B cell (primary cell): ENCODE measurements at regions not wholly inside any gene's neighbourhood (a gene's known extent, or its start where the extent isn't known, plus 50 kb on each side); places are given as distances from the start of the nearest gene placed in this dataset.

Experiments
- ATAC-seq: fragments of 200-7000 bp; cut with Tn5 transposase; one replicate; pipeline ENCODE4 v1.10.0; 2021; ENCODE audit warnings: low read depth, mild to moderate bottlenecking, moderate number of reproducible peaks, moderate library complexity
- CTCF ChIA-PET: fragments of 350-600 bp; sonication (Branson Sonifier 250); formaldehyde crosslinking; loops from one replicate; lab custom pipeline; 2021; ENCODE audit warnings: antibody characterized with exemption, inconsistent platforms; lab: Charles Lee
- POLR2A ChIA-PET: fragments of 350-600 bp; sonication (Branson Sonifier 250); formaldehyde crosslinking; loops from one replicate; lab custom pipeline; 2021; ENCODE audit warnings: antibody characterized with exemption; lab: Charles Lee
- DNase-seq: peaks from one replicate; pipeline ENCODE4 v3.0.0; 2013
- H2AFZ ChIP-seq: 2 replicates; pipeline ENCODE4 v1.6.1; 2012; ENCODE audit warnings: mild to moderate bottlenecking, low read depth, low read length; ENCODE audit not compliant: insufficient read depth, poor library complexity, severe bottlenecking
- H3K27ac ChIP-seq, 2 donors: 1 replicate in 1 of 2; 2 replicates in 1 of 2; pipeline ENCODE4 v1.5.1; 2012 to 2013; ENCODE audit warnings: low read length in 2 of 2, mild to moderate bottlenecking in 2 of 2, moderate library complexity in 1 of 2
- H3K27me3 ChIP-seq, 4 experiments: fragments of 200-600 bp in 1 of 4; sonication (generic) in 1 of 4; replicated peaks in 1 of 4; 1 replicate in 2 of 4; 2 replicates in 2 of 4; pipeline versions ENCODE4 v1.6.1 to v1.7.0; 2013 to 2016; ENCODE audit warnings: low read length in 3 of 4, mild to moderate bottlenecking in 2 of 4, mixed read lengths in 1 of 4, moderate library complexity in 1 of 4; ENCODE audit not compliant: insufficient read depth in 4 of 4, control insufficient read depth in 3 of 4; ENCODE audit errors: control extremely low read depth in 1 of 4
- H3K36me3 ChIP-seq, 2 experiments: replicated peaks in 1 of 2; 1 replicate in 1 of 2; 2 replicates in 1 of 2; pipeline versions ENCODE4 v1.6.1 to v1.7.1; 2013; ENCODE audit warnings: low read length in 1 of 2; ENCODE audit not compliant: insufficient read depth in 2 of 2, control insufficient read depth in 1 of 2; ENCODE audit errors: control extremely low read depth in 1 of 2, extremely low read depth in 1 of 2
- H3K4me1 ChIP-seq, 2 donors: fragments of 200-600 bp in 1 of 2; sonication (generic) in 1 of 2; 1 replicate in 1 of 2; 2 replicates in 1 of 2; pipeline versions ENCODE4 v1.5.1 to v1.6.1; 2013 to 2017; ENCODE audit warnings: low read length in 2 of 2; ENCODE audit not compliant: control insufficient read depth in 2 of 2, insufficient read depth in 2 of 2
- H3K4me2 ChIP-seq: replicated peaks from 2 replicates; pipeline ENCODE3; 2012; ENCODE audit warnings: mild to moderate bottlenecking, low read depth, low read length; ENCODE audit not compliant: poor library complexity, severe bottlenecking
- H3K4me3 ChIP-seq, 5 experiments: fragments of 200-600 bp in 1 of 5; sonication (generic) in 1 of 5; 1 replicate in 3 of 5; 2 replicates in 2 of 5; pipeline versions ENCODE4 v1.5.1 to v1.7.0; 2011 to 2016; ENCODE audit warnings: low read length in 4 of 5, mild to moderate bottlenecking in 4 of 5, low read depth in 2 of 5, control low read depth in 1 of 5, moderate library complexity in 1 of 5; ENCODE audit not compliant: insufficient read depth in 1 of 5; ENCODE audit errors: control extremely low read depth in 1 of 5, extremely low read depth in 1 of 5
- H3K79me2 ChIP-seq: fragments of 200-600 bp; sonication (generic); one replicate; pipeline ENCODE4 v1.6.0; 2016; ENCODE audit warnings: low read length; ENCODE audit not compliant: control insufficient read depth, insufficient read depth
- H3K9ac ChIP-seq: fragments of 200-600 bp; sonication (generic); 2 replicates; pipeline ENCODE4 v1.6.1; 2017; ENCODE audit warnings: mild to moderate bottlenecking, low read length, moderate library complexity
- H3K9me3 ChIP-seq, 3 donors: one replicate each; pipeline versions ENCODE4 v1.6.1 to v1.7.1; 2013; ENCODE audit warnings: low read length in 2 of 3; ENCODE audit not compliant: control insufficient read depth in 2 of 3, insufficient read depth in 1 of 3; ENCODE audit errors: control extremely low read depth in 1 of 3
- H4K20me1 ChIP-seq: 2 replicates; pipeline ENCODE4 v1.6.0; 2012; ENCODE audit warnings: mild to moderate bottlenecking, low read length; ENCODE audit not compliant: insufficient read depth, control insufficient read depth, poor library complexity, severe bottlenecking
- H3K27ac Mint-ChIP-seq: one replicate; pipeline ENCODE4 v1.8.0; 2021; ENCODE audit warnings: mixed read lengths
- H3K27me3 Mint-ChIP-seq: one replicate; pipeline ENCODE4 v1.8.0; 2021; ENCODE audit warnings: mixed read lengths
- H3K4me1 Mint-ChIP-seq: one replicate; pipeline ENCODE4 v1.8.0; 2021; ENCODE audit warnings: mixed read lengths
- H3K4me3 Mint-ChIP-seq: one replicate; pipeline ENCODE4 v1.8.0; 2021; ENCODE audit warnings: mixed read lengths
- H3K9me3 Mint-ChIP-seq: one replicate; pipeline ENCODE4 v1.8.0; 2022; ENCODE audit warnings: mixed read lengths; ENCODE audit not compliant: insufficient read depth
- CTCF ChIP-seq: fragments of 200-600 bp; IDR thresholded peaks from one replicate; pipeline ENCODE4 v1.8.0; 2022; ENCODE audit warnings: antibody characterized with exemption, mild to moderate bottlenecking
- EZH2 ChIP-seq: IDR thresholded peaks from 2 replicates; pipeline ENCODE4 v1.6.1; 2012; ENCODE audit warnings: borderline replicate concordance, low read depth, mild to moderate bottlenecking, moderate library complexity, low read length; ENCODE audit not compliant: insufficient read depth, poor library complexity, severe bottlenecking
- WGBS: methylation state at CpG from one replicate; pipeline ENCODE4 v1.1.5; 2013; ENCODE audit warnings: missing lambda C conversion rate; ENCODE audit not compliant: insufficient coverage; 5-methylcytosine and 5-hydroxymethylcytosine counted together
- intact Hi-C: fragments of 100-400 bp; cut with micrococcal nuclease; formaldehyde crosslinking; loops from one replicate; pipeline ENCODE4 v1.10.0; 2022

- peaks cover 3% of the 10 kb centered on the region for H3K27me3 Mint-ChIP-seq
- Histone ChIP-seq H3K9me3 (peaks cover 0 to 6% (median 0%) of the 10 kb centered on the region in 3 donors), H3K4me3 (no peak overlapping the region), H3K79me2 (no peaks in the 10 kb centered on the region), H3K27ac (no peak overlapping the region), H3K36me3 (no peaks in the 10 kb centered on the region), H3K9ac (no peak overlapping the region), H4K20me1 (no peaks in the 10 kb centered on the region), H2AFZ (no peak overlapping the region), H3K4me2 (no peak overlapping the region), H3K4me1 (no peaks in the 10 kb centered on the region), H3K27me3 (no peaks in the 10 kb centered on the region)
- DNase-seq (no peak), ATAC-seq (no peak)
- TF ChIP-seq CTCF, result no peak
- TF ChIP-seq EZH2, result no peak
- intact Hi-C loops, result no loop called here
- WGBS, result 83% methylated on average over 1 of the region's 2 CpGs
- no peak overlapping the region for H3K4me3 Mint-ChIP-seq
- CTCF ChIA-PET, result no interaction called here
- no peak overlapping the region for H3K27ac Mint-ChIP-seq
- no peaks in the 10 kb centered on the region for H3K4me1 Mint-ChIP-seq
- POLR2A ChIA-PET, result no interaction called here
- H3K9me3 Mint-ChIP-seq, result peaks cover 3% of the 10 kb centered on the region
Observed at GRCh38 chr15:96393209-96393513, 62.7 kb downstream of the NR2F2 start.

DNA sequence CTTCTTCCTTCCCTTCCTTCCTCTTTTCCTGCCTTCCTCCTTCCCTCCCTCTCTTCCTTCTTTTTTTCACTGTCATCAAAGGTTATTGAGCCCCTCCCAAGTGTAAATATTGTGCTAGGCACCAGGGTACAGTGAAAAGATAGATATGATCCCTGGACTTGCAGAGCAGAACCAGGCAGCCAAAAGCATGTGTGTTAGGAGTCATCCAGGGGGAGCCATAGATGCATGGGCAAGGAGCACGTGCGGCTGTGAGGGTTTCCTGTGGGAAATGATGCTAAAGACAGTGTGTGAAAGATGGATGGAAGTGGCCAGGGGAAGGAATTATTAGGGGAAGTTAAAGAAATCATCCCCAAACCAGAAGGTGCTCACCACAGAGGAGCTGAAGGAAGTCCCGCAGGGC lies 65.2 kb downstream of the NR2F2 start:
- no peak overlapping the region for H2AFZ ChIP-seq
- ChIA-PET POLR2A (no interaction called here), CTCF (no interaction called here)
- no peaks in the 10 kb centered on the region for H4K20me1 ChIP-seq
- TF ChIP-seq EZH2, result no peak
- no peak for TF ChIP-seq CTCF
- ATAC-seq (no peak), DNase-seq (no peak)
- no peak overlapping the region for H3K4me3 ChIP-seq
- H3K9me3 Mint-ChIP-seq, result peaks cover 3% of the 10 kb centered on the region
- H3K4me1 Mint-ChIP-seq, result no peaks in the 10 kb centered on the region
- no peak overlapping the region for H3K27ac ChIP-seq
- H3K9me3 ChIP-seq, result peaks cover 0 to 6% (median 0%) of the 10 kb centered on the region in 3 donors
- H3K27me3 ChIP-seq, result no peaks in the 10 kb centered on the region
- no peak overlapping the region for H3K27ac Mint-ChIP-seq
- H3K9ac ChIP-seq, result no peak overlapping the region
- peaks cover 3% of the 10 kb centered on the region for H3K27me3 Mint-ChIP-seq
- intact Hi-C loops, result no loop called here
- H3K36me3 ChIP-seq, result no peaks in the 10 kb centered on the region
- 100% methylated on average over 1 of the region's 3 CpGs for WGBS
- no peaks in the 10 kb centered on the region for H3K79me2 ChIP-seq
- no peaks in the 10 kb centered on the region for H3K4me1 ChIP-seq
- H3K4me3 Mint-ChIP-seq, result no peak overlapping the region
- H3K4me2 ChIP-seq, result no peak overlapping the region
